PFSK-1 (cell line): ENCODE measurements at regions not wholly inside any gene's neighbourhood (a gene's known extent, or its start where the extent isn't known, plus 50 kb on each side); places are given as distances from the start of the nearest gene placed in this dataset.

Experiments
- REST ChIP-seq, 2 experiments: IDR thresholded peaks; 2 replicates each; pipeline versions ENCODE4 v1.6.1 to v1.8.0; 2011 to 2012; ENCODE audit warnings: low read depth in 2 of 2, low read length in 2 of 2, control low read depth in 1 of 2, inconsistent platforms in 1 of 2, mild to moderate bottlenecking in 1 of 2, moderate library complexity in 1 of 2; ENCODE audit not compliant: insufficient read depth in 1 of 2
- SIN3A ChIP-seq: IDR thresholded peaks from 2 replicates; pipeline ENCODE4 v1.6.1; 2012; ENCODE audit warnings: mild to moderate bottlenecking, low read length, moderate library complexity, borderline replicate concordance; ENCODE audit not compliant: insufficient read depth
- TAF1 ChIP-seq: IDR thresholded peaks from 2 replicates; pipeline ENCODE4 v1.6.1; 2012; ENCODE audit warnings: low read length, control low read depth, borderline replicate concordance; ENCODE audit not compliant: insufficient read depth

GRCh38 chr11:134665188-134665535 lies 253.1 kb upstream of the B3GAT1 start:
- TF ChIP-seq REST (IDR thresholded peaks at IDR 0.05; ENCODE audit: insufficient read depth in 1 of 2, low read depth in 2 of 2, low read length in 2 of 2) (no peak), SIN3A (no peak), TAF1 (no peak)
